Activated CD4-positive, alpha-beta T cell treated with anti-CD3 and anti-CD28 coated beads, Interleukin-2, amount 10 ng/mL, durations not matched to agents 24 days and 14 days (primary cell): ENCODE measurements at regions not wholly inside any gene's neighbourhood (a gene's known extent, or its start where the extent isn't known, plus 50 kb on each side); places are given as distances from the start of the nearest gene placed in this dataset.

ENCODE experiments used
- DNase-seq: peaks from one replicate; pipeline ENCODE4 v3.0.0; 2022
- H3K27ac Mint-ChIP-seq: one replicate; pipeline ENCODE4 v1.8.0; 2022; ENCODE audit warnings: mild to moderate bottlenecking, mixed read lengths
- H3K27me3 Mint-ChIP-seq: one replicate; pipeline ENCODE4 v1.8.0; 2022; ENCODE audit warnings: mixed read lengths
- H3K36me3 Mint-ChIP-seq: one replicate; pipeline ENCODE4 v1.8.0; 2022; ENCODE audit warnings: low read depth, mild to moderate bottlenecking, mixed read lengths
- H3K4me1 Mint-ChIP-seq: one replicate; pipeline ENCODE4 v1.8.0; 2021; ENCODE audit warnings: mixed read lengths
- H3K4me3 Mint-ChIP-seq: one replicate; pipeline ENCODE4 v1.8.0; 2022; ENCODE audit warnings: mild to moderate bottlenecking, moderate library complexity, mixed read lengths
- H3K9me3 Mint-ChIP-seq: one replicate; pipeline ENCODE4 v1.8.0; 2021; ENCODE audit warnings: mixed read lengths
- intact Hi-C: fragments of 100-400 bp; cut with micrococcal nuclease; formaldehyde crosslinking; loops from one replicate; pipeline ENCODE4 v1.15.1; 2023

DNA sequence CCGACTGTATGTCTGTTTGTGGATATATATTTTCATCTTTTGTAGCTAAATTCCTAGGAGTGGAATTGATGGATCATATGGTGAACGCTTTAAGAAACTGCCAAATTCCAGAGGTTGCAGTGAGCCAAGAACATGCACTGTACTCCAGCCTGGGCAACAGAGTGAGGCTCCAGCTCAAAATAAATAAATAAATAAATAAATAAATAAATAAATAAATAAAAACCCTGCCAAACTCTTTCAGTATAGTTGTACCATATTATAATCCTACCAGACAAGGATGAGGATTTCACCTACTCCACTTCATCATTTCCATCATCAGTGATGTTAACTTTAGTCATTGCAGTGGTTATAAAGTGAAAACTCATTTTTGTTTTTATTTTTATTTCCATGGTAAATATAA lies 325.1 kb upstream of the ANXA10 start:
- no peaks in the 10 kb centered on the region for H3K9me3 Mint-ChIP-seq
- DNase-seq = no peak
- no peaks in the 10 kb centered on the region for H3K4me1 Mint-ChIP-seq
- H3K27ac Mint-ChIP-seq = no peak overlapping the region
- H3K27me3 Mint-ChIP-seq = no peaks in the 10 kb centered on the region
- no peaks in the 10 kb centered on the region for H3K36me3 Mint-ChIP-seq
- H3K4me3 Mint-ChIP-seq = no peak overlapping the region
- intact Hi-C loops = no loop called here

DNA sequence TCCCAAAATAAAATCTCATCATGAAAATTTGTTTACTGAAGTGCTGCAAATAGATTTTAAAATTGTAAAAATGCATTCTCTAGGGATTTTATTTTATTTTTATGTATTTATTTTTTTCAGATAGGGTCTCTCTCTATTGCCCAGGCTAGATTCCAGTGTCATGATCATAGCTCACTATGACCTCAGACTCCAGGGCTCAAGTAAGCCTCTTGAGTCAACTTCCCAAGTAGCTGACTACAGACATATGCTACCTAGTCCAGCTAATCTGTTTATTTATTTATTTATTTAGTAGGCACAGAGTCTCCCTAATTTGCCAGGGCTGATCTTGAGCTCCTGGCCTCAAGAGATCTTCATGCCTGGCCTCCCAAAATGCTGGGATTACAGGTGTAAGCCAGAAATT lies 317.7 kb upstream of the ANXA10 start:
- no peak overlapping the region for H3K27ac Mint-ChIP-seq
- H3K4me3 Mint-ChIP-seq = no peak overlapping the region
- H3K4me1 Mint-ChIP-seq = no peaks in the 10 kb centered on the region
- H3K9me3 Mint-ChIP-seq = peaks cover 3% of the 10 kb centered on the region
- no peak for DNase-seq
- intact Hi-C loops = no loop called here
- H3K36me3 Mint-ChIP-seq = no peaks in the 10 kb centered on the region
- no peaks in the 10 kb centered on the region for H3K27me3 Mint-ChIP-seq

DNA sequence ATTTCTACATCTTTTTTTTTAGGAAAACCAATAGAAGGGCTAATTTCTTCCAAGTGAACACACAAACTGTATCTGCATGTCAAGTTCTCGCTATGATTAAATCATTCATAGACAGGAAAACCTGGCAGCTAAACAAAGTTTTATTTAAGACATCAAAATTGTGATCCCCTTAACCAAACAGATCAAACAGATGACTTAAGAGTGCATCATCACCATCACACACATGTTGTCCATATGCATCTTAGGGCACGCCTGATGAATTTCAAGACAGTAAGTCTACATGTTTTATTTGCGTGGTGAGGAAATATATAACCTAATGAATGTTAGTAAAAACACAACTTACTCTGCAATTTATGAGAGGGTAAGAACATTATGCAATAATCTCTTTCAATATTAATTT lies 317.0 kb upstream of the ANXA10 start:
- no peaks in the 10 kb centered on the region for H3K27me3 Mint-ChIP-seq
- peaks cover 3% of the 10 kb centered on the region for H3K9me3 Mint-ChIP-seq
- no peaks in the 10 kb centered on the region for H3K36me3 Mint-ChIP-seq
- DNase-seq = no peak
- no peaks in the 10 kb centered on the region for H3K4me1 Mint-ChIP-seq
- no peak overlapping the region for H3K4me3 Mint-ChIP-seq
- H3K27ac Mint-ChIP-seq = no peak overlapping the region
- intact Hi-C loops = no loop called here

DNA sequence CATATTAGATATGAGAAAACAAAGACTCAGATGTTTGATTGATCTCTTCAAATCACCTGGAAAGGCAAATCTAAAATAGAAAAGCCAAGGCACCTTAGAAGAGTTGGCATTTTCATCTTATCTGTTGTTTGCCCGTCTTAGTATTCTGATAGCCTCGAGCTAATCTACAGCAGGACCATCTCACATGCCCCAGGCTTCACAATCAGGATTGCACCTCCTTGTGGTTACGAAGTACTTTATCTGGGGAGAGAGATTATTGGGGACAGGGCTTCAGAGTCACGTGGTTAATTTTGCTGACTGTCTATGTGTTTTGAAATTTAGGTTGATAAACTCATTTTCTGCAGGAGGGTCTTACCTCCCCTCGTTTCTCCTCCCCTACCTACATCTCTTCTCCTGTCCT lies 313.1 kb upstream of the ANXA10 start:
- Mint-ChIP-seq H3K4me1 (no peaks in the 10 kb centered on the region), H3K4me3 (no peak overlapping the region), H3K36me3 (no peaks in the 10 kb centered on the region), H3K9me3 (no peaks in the 10 kb centered on the region), H3K27ac (no peak overlapping the region), H3K27me3 (no peaks in the 10 kb centered on the region)
- intact Hi-C loops = no loop called here
- no peak for DNase-seq

DNA sequence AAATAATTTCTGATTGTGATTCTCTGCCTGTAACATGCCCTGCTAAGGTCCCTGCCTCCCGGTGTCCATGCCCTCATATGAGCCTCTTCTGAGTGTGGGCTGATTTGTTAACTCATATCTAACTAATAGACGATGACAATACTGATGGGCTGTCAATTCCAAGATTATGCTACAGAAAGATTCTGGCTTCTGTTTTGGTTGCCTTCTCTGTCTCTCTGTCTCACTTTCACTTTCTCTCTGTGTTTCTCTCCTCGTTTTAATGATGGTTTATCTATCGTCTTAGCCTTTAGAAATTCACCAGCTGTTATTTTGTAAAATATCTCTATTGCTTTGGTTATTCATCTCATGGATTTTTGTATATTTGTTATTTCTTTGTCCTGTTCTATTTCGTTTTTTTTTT lies 312.5 kb upstream of the ANXA10 start:
- no peaks in the 10 kb centered on the region for H3K36me3 Mint-ChIP-seq
- intact Hi-C loops = no loop called here
- no peaks in the 10 kb centered on the region for H3K4me1 Mint-ChIP-seq
- H3K27me3 Mint-ChIP-seq = no peaks in the 10 kb centered on the region
- DNase-seq = no peak
- H3K9me3 Mint-ChIP-seq = no peaks in the 10 kb centered on the region
- H3K4me3 Mint-ChIP-seq = no peak overlapping the region
- no peak overlapping the region for H3K27ac Mint-ChIP-seq

DNA sequence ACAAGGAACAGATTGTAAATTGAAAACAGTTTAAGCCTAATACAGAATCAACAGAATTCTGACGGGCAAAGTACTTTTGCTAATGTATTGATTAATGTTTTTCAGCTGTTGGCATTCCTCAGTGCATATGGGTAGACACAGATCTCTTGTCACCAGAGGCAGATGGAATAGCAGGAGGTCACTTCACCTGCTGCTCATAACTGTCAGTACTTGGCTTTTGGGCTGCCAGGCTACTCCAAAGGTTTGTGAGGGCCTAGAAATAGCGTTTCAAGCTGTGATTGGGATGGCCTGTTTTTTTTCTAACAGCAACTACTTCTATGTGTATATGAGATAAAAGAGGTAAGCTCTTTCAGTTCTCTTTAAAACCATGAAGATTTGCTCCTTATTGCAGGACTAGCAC lies 307.5 kb upstream of the ANXA10 start:
- intact Hi-C loops = loop anchor here (5.0 kb wide), 1 partner anchor 678 kb away; no protein-coding TSS in a partner anchor
- no peaks in the 10 kb centered on the region for H3K36me3 Mint-ChIP-seq
- no peak overlapping the region for H3K27ac Mint-ChIP-seq
- no peak for DNase-seq
- no peaks in the 10 kb centered on the region for H3K4me1 Mint-ChIP-seq
- no peaks in the 10 kb centered on the region for H3K27me3 Mint-ChIP-seq
- H3K9me3 Mint-ChIP-seq = no peaks in the 10 kb centered on the region
- no peak overlapping the region for H3K4me3 Mint-ChIP-seq

- H3K4me3 Mint-ChIP-seq = no peak overlapping the region
- no peaks in the 10 kb centered on the region for H3K27me3 Mint-ChIP-seq
- H3K4me1 Mint-ChIP-seq = no peaks in the 10 kb centered on the region
- intact Hi-C loops = loop anchor here (5.0 kb wide), 1 partner anchor 678 kb away; no protein-coding TSS in a partner anchor
- H3K27ac Mint-ChIP-seq = no peak overlapping the region
- DNase-seq = no peak
- H3K36me3 Mint-ChIP-seq = no peaks in the 10 kb centered on the region
- no peaks in the 10 kb centered on the region for H3K9me3 Mint-ChIP-seq
These were observed 306.8 kb upstream of the ANXA10 start for GRCh38 chr4:167785523-167785922.

DNA sequence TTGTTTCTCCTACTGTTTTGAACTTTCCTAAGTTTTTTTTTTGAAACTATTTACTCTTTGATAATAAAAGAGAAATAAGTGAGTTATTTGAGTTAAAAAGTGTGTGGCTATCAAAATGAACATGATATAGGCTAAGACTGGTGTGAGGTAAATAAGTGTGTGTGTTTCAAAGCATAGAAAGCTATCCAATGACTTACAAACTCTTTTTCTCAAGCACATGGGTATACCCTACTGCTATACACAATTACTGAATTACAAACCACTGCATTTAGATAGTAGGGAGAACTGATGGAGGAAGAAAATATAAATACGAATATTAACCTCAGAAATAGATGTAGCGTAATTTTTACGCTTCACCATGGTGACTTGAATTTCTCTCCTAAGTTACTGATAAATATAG lies 305.8 kb upstream of the ANXA10 start:
- Mint-ChIP-seq H3K9me3 (no peaks in the 10 kb centered on the region), H3K27ac (no peak overlapping the region), H3K36me3 (no peaks in the 10 kb centered on the region), H3K4me3 (no peak overlapping the region), H3K27me3 (no peaks in the 10 kb centered on the region), H3K4me1 (no peaks in the 10 kb centered on the region)
- intact Hi-C loops = loop anchor here (5.0 kb wide), 1 partner anchor 679 kb away; no protein-coding TSS in a partner anchor
- no peak for DNase-seq

DNA sequence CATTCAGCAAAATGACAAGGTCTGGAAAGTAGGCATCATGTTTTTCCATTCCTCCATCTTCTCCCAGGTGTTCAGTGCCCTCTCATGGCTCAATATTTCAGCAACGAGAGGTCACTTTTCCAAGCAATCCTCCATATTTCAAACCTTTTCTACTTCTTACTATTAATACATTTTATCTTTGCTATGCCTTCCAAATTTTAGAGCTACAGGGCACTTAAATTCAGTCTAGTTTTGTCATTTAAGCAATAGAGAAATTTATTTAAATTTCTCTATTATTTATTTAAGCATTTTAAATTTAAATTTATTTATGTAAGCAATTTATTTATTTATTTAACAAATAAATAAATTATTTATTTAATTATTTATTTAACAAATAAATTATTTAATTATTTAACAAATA lies 305.1 kb upstream of the ANXA10 start:
- no peak overlapping the region for H3K27ac Mint-ChIP-seq
- H3K27me3 Mint-ChIP-seq = no peaks in the 10 kb centered on the region
- no peaks in the 10 kb centered on the region for H3K36me3 Mint-ChIP-seq
- H3K9me3 Mint-ChIP-seq = no peaks in the 10 kb centered on the region
- no peak overlapping the region for H3K4me3 Mint-ChIP-seq
- intact Hi-C loops = loop anchor here (5.0 kb wide), 1 partner anchor 680 kb away; no protein-coding TSS in a partner anchor
- no peak for DNase-seq
- no peaks in the 10 kb centered on the region for H3K4me1 Mint-ChIP-seq

- Mint-ChIP-seq H3K4me1 (no peaks in the 10 kb centered on the region), H3K9me3 (no peaks in the 10 kb centered on the region), H3K4me3 (no peak overlapping the region), H3K36me3 (no peaks in the 10 kb centered on the region), H3K27me3 (no peaks in the 10 kb centered on the region), H3K27ac (no peak overlapping the region)
- intact Hi-C loops = no loop called here
- DNase-seq = no peak
These were observed 289.7 kb upstream of the ANXA10 start for GRCh38 chr4:167802463-167803212.

GRCh38 chr4:167811958-167812357 lies 280.4 kb upstream of the ANXA10 start:
- Mint-ChIP-seq H3K27me3 (no peaks in the 10 kb centered on the region), H3K4me3 (no peak overlapping the region), H3K36me3 (no peaks in the 10 kb centered on the region), H3K4me1 (no peaks in the 10 kb centered on the region), H3K9me3 (peaks cover 5% of the 10 kb centered on the region), H3K27ac (no peak overlapping the region)
- intact Hi-C loops = no loop called here
- no peak for DNase-seq

DNA sequence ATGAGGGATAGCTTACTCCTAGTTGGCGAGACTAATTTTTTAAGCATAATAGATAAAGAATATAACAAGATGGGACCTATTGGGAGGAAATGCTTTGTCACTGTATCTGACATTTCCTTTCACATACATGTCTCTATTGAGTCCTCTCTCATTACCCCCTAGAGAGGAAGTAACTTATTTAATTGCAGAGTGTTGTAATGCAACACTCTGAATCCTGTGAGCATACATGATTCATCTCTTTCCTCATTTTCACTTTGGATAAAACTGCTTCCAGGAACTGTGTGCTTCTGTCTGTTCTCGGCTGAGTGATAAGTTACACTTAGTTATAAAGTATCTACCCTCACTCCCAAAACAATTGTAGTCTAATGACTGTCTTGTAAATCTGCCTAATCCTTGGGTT lies 266.1 kb upstream of the ANXA10 start:
- Mint-ChIP-seq H3K4me3 (no peak overlapping the region), H3K4me1 (no peaks in the 10 kb centered on the region), H3K36me3 (no peaks in the 10 kb centered on the region), H3K27me3 (no peaks in the 10 kb centered on the region), H3K27ac (no peak overlapping the region), H3K9me3 (no peaks in the 10 kb centered on the region)
- no peak for DNase-seq
- intact Hi-C loops = no loop called here

GRCh38 chr4:167831855-167832254 lies 260.5 kb upstream of the ANXA10 start:
- H3K36me3 Mint-ChIP-seq = no peaks in the 10 kb centered on the region
- no peaks in the 10 kb centered on the region for H3K4me1 Mint-ChIP-seq
- no peak overlapping the region for H3K27ac Mint-ChIP-seq
- no peaks in the 10 kb centered on the region for H3K9me3 Mint-ChIP-seq
- H3K4me3 Mint-ChIP-seq = no peak overlapping the region
- no peak for DNase-seq
- intact Hi-C loops = no loop called here
- H3K27me3 Mint-ChIP-seq = no peaks in the 10 kb centered on the region

DNA sequence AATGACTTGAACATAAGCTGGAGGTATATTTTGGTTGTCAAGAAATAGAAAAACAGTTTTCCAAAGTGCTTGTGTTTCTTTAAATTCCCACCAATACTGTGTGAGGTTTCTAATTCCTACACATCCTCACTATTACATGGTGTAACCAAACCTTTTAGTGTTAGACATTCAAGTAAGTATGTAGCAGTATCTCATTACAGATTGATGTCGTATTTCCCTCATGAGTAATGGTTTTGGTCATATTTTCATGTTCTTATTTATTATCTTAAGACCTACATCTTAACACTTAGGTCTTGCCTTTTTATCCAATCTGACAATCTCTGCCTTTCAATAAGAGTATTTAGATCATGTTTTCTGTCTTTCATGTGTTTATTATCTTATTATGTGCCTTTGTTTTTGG lies 253.7 kb upstream of the ANXA10 start:
- H3K27me3 Mint-ChIP-seq = no peaks in the 10 kb centered on the region
- no peak overlapping the region for H3K4me3 Mint-ChIP-seq
- DNase-seq = no peak
- H3K9me3 Mint-ChIP-seq = no peaks in the 10 kb centered on the region
- intact Hi-C loops = no loop called here
- no peaks in the 10 kb centered on the region for H3K36me3 Mint-ChIP-seq
- no peak overlapping the region for H3K27ac Mint-ChIP-seq
- H3K4me1 Mint-ChIP-seq = no peaks in the 10 kb centered on the region

DNA sequence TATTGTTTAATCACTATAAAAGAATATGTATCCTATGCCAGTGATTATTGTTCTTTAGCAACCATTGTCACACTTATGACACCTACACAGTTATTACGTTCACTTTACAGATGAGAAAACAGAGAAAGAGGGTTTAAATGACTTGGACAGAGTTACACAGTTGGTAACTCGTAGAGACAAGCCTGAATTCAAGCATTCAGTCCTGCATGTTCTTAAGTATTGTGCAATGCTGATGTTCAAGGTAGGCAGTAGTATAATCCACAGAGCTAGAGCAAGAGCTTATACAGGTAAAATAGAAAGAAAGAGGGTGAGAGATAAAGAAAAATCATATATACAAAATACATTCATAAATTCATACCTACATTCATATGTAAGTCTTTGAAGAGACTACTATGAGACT lies 249.8 kb upstream of the ANXA10 start:
- Mint-ChIP-seq H3K36me3 (no peaks in the 10 kb centered on the region), H3K4me3 (no peak overlapping the region), H3K4me1 (no peaks in the 10 kb centered on the region), H3K9me3 (no peaks in the 10 kb centered on the region), H3K27ac (no peak overlapping the region), H3K27me3 (no peaks in the 10 kb centered on the region)
- DNase-seq = no peak
- intact Hi-C loops = no loop called here
